Peyer's patch (tissue), 4 donors: ENCODE measurements at regions not wholly inside any gene's neighbourhood (a gene's known extent, or its start where the extent isn't known, plus 50 kb on each side); places are given as distances from the start of the nearest gene placed in this dataset.

ENCODE experiments used
- CTCF ChIP-seq, 6 experiments: fragments of 450-650 bp in 4 of 6; fragments of 200-600 bp in 2 of 6; sonication (generic) in 1 of 6; IDR thresholded peaks; one replicate each; pipeline ENCODE4 v1.5.1; 2017 to 2019; ENCODE audit warnings: antibody characterized with exemption in 6 of 6, mild to moderate bottlenecking in 3 of 6, moderate library complexity in 1 of 6
- POLR2A ChIP-seq, 2 donors: fragments of 450-650 bp; IDR thresholded peaks; one replicate each; pipeline ENCODE4 v1.5.1; 2017; ENCODE audit warnings: antibody characterized with exemption in 2 of 2, mild to moderate bottlenecking in 2 of 2, moderate library complexity in 2 of 2

DNA sequence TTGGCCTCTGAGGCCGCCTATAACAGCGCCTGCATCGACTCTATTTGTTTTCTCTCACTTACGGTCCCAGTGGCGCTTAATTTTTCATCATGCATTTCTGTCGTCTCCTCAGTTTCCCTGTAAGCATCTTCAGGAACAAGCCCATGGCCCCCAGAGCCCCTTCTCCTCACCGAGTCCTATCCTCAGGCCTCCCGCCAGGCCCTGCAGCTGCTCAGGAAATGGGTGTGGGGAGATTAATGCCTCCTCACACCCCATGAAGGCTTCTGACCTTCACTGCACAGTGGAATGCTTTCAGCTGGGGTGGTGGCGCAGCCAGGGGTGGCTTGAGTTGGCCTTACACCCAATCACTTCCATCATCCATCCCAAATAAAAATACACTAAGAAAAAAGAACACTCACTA, 260.4 kb downstream of the FAM43A start:
- TF ChIP-seq POLR2A (IDR thresholded peaks at IDR 0.05): no peak
- TF ChIP-seq CTCF (IDR thresholded peaks at IDR 0.05): no peak
